Activated CD8-positive, alpha-beta T cell treated with anti-CD3 and anti-CD28 coated beads for 36 hours (primary cell): ENCODE measurements at regions not wholly inside any gene's neighbourhood (a gene's known extent, or its start where the extent isn't known, plus 50 kb on each side); places are given as distances from the start of the nearest gene placed in this dataset.

Experiments
- ATAC-seq: fragments of 200-7000 bp; cut with Tn5 transposase; one replicate; pipeline ENCODE4 v1.10.0; 2021; ENCODE audit warnings: mild to moderate bottlenecking, moderate library complexity
- CTCF ChIA-PET: fragments of 350-600 bp; sonication (Branson Sonifier 250); formaldehyde crosslinking; loops from one replicate; lab custom pipeline; 2021; ENCODE audit warnings: antibody characterized with exemption; lab: Charles Lee
- POLR2A ChIA-PET: fragments of 350-600 bp; sonication (Branson Sonifier 250); formaldehyde crosslinking; loops from one replicate; lab custom pipeline; 2021; ENCODE audit warnings: antibody characterized with exemption; lab: Charles Lee
- DNase-seq: peaks from one replicate; pipeline ENCODE4 v3.0.0-alpha.2; 2020
- H3K27ac Mint-ChIP-seq: one replicate; pipeline ENCODE4 v1.8.0; 2021; ENCODE audit warnings: mild to moderate bottlenecking, mixed read lengths
- H3K27me3 Mint-ChIP-seq: one replicate; pipeline ENCODE4 v1.8.0; 2021; ENCODE audit warnings: mixed read lengths
- H3K36me3 Mint-ChIP-seq: one replicate; pipeline ENCODE4 v1.8.0; 2021; ENCODE audit warnings: low read depth, mixed read lengths
- H3K4me1 Mint-ChIP-seq: one replicate; pipeline ENCODE4 v1.8.0; 2021; ENCODE audit warnings: low read depth, mixed read lengths
- H3K4me3 Mint-ChIP-seq: one replicate; pipeline ENCODE4 v1.8.0; 2021; ENCODE audit warnings: mild to moderate bottlenecking, moderate library complexity, mixed read lengths
- H3K9me3 Mint-ChIP-seq: one replicate; pipeline ENCODE4 v1.8.0; 2021; ENCODE audit warnings: mixed read lengths
- CTCF ChIP-seq: fragments of 200-600 bp; IDR thresholded peaks from one replicate; pipeline ENCODE4 v1.8.0; 2022; ENCODE audit warnings: antibody characterized with exemption, mild to moderate bottlenecking
- intact Hi-C: fragments of 100-400 bp; cut with micrococcal nuclease; formaldehyde crosslinking; loops from one replicate; pipeline ENCODE4 v1.10.0; 2022

- no peaks in the 10 kb centered on the region for H3K4me1 Mint-ChIP-seq
- H3K27ac Mint-ChIP-seq = no peak overlapping the region
- peaks cover 30% of the 10 kb centered on the region for H3K27me3 Mint-ChIP-seq
- H3K36me3 Mint-ChIP-seq = no peaks in the 10 kb centered on the region
- no peak overlapping the region for H3K4me3 Mint-ChIP-seq
- TF ChIP-seq CTCF = no peak
- ChIA-PET POLR2A (no interaction called here), CTCF (no interaction called here)
- H3K9me3 Mint-ChIP-seq = no peaks in the 10 kb centered on the region
- no peak for ATAC-seq
- intact Hi-C loops = no loop called here
- DNase-seq = no peak
Observed at GRCh38 chr20:4507288-4507719, 179.0 kb upstream of the PRNP start.

GRCh38 chr20:4504814-4505213 lies 181.4 kb upstream of the PRNP start:
- Mint-ChIP-seq H3K27ac (no peak overlapping the region), H3K27me3 (peaks cover 25% of the 10 kb centered on the region), H3K4me3 (no peak overlapping the region), H3K4me1 (no peaks in the 10 kb centered on the region), H3K36me3 (no peaks in the 10 kb centered on the region), H3K9me3 (peaks cover 4% of the 10 kb centered on the region)
- no peak for TF ChIP-seq CTCF
- CTCF ChIA-PET = no interaction called here
- POLR2A ChIA-PET = interaction anchor here (0.5 kb wide), 1 partner anchor 187 kb away, joined by 3 read pairs; no protein-coding TSS in a partner anchor
- ATAC-seq (no peak), DNase-seq (no peak)
- intact Hi-C loops = no loop called here

- POLR2A ChIA-PET = no interaction called here
- ATAC-seq (no peak), DNase-seq (no peak)
- Mint-ChIP-seq H3K36me3 (no peaks in the 10 kb centered on the region), H3K27ac (no peak overlapping the region), H3K9me3 (peaks cover 4% of the 10 kb centered on the region), H3K4me3 (no peak overlapping the region), H3K4me1 (no peaks in the 10 kb centered on the region), H3K27me3 (peaks cover 36% of the 10 kb centered on the region)
- CTCF ChIA-PET = no interaction called here
- intact Hi-C loops = no loop called here
- no peak for TF ChIP-seq CTCF
Observed at GRCh38 chr20:4502756-4503155, 183.5 kb upstream of the PRNP start.

GRCh38 chr20:4493386-4493785 lies 192.9 kb upstream of the PRNP start:
- TF ChIP-seq CTCF = no peak
- no peak overlapping the region for H3K27ac Mint-ChIP-seq
- intact Hi-C loops = no loop called here
- no peaks in the 10 kb centered on the region for H3K36me3 Mint-ChIP-seq
- H3K27me3 Mint-ChIP-seq = peaks cover 11% of the 10 kb centered on the region
- CTCF ChIA-PET = no interaction called here
- no peaks in the 10 kb centered on the region for H3K9me3 Mint-ChIP-seq
- POLR2A ChIA-PET = no interaction called here
- H3K4me1 Mint-ChIP-seq = no peaks in the 10 kb centered on the region
- DNase-seq = no peak
- no peak for ATAC-seq
- H3K4me3 Mint-ChIP-seq = no peak overlapping the region

GRCh38 chr20:4491643-4492042 lies 194.6 kb upstream of the PRNP start:
- ChIA-PET POLR2A (no interaction called here), CTCF (no interaction called here)
- Mint-ChIP-seq H3K4me1 (no peaks in the 10 kb centered on the region), H3K4me3 (no peak overlapping the region), H3K27ac (no peak overlapping the region), H3K36me3 (no peaks in the 10 kb centered on the region), H3K27me3 (peaks cover 12% of the 10 kb centered on the region), H3K9me3 (no peaks in the 10 kb centered on the region)
- TF ChIP-seq CTCF = no peak
- DNase-seq = no peak
- no peak for ATAC-seq
- intact Hi-C loops = no loop called here
